ENCODE measurements at regions not wholly inside any gene's neighbourhood (a gene's known extent, or its start where the extent isn't known, plus 50 kb on each side); places are given as distances from the start of the nearest gene placed in this dataset.

DNA sequence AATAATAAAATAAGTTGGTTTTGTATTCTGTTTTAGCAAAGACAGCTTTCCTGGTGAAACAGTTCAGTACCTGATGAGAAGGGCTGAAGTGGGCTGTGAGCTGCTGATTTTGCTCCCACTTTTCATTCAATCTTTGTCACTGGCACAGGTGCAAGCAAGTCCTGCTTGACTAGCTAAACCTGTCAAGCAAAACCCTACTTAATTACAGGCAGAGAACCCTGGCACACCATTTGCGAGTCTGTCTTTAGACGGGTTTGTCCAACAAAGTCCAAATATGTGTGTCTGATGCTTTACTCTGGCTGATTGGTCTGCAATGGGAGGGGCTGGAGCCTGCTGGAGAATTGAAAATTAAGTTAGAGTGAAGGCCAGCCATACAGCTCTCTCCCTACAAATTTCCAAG is 267.2 kb downstream of the EPHA4 start:
- peaks cover 0 to under 1% (median 0%) of the 10 kb centered on the region in 5 donors for H3K4me1 ChIP-seq (ENCODE audit: control insufficient read depth in 5 of 5, insufficient read depth in 5 of 5, low read length in 5 of 5)
- H3K9ac ChIP-seq (ENCODE audit: insufficient read depth in 1 of 2, low read length in 2 of 2) = no peak overlapping the region
- WGBS, 2 donors = 67 to 92% methylated on average over 2 of the region's 2 CpGs
- TF ChIP-seq, protein P1, sequence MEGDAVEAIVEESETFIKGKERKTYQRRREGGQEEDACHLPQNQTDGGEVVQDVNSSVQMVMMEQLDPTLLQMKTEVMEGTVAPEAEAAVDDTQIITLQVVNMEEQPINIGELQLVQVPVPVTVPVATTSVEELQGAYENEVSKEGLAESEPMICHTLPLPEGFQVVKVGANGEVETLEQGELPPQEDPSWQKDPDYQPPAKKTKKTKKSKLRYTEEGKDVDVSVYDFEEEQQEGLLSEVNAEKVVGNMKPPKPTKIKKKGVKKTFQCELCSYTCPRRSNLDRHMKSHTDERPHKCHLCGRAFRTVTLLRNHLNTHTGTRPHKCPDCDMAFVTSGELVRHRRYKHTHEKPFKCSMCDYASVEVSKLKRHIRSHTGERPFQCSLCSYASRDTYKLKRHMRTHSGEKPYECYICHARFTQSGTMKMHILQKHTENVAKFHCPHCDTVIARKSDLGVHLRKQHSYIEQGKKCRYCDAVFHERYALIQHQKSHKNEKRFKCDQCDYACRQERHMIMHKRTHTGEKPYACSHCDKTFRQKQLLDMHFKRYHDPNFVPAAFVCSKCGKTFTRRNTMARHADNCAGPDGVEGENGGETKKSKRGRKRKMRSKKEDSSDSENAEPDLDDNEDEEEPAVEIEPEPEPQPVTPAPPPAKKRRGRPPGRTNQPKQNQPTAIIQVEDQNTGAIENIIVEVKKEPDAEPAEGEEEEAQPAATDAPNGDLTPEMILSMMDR (IDR thresholded peaks at IDR 0.05; ENCODE audit: control extremely low read depth, extremely low read depth) = no peak
- no peak overlapping the region for H3K27ac ChIP-seq (ENCODE audit: low read depth in 1 of 2, low read length in 1 of 2)
- DNase-seq (peak; percentile 25 to 67 (median 43)), ATAC-seq (ENCODE audit: insufficient read depth, low FRiP score) (no peak)
- H3K36me3 ChIP-seq (ENCODE audit: control insufficient read depth in 4 of 4, insufficient read depth in 4 of 4, low read length in 4 of 4) = no peaks in the 10 kb centered on the region
- no peak overlapping the region for H3K4me3 ChIP-seq
- no peaks in the 10 kb centered on the region for H3K27me3 ChIP-seq (ENCODE audit: control insufficient read depth in 3 of 3, insufficient read depth in 3 of 3, low read length in 2 of 3)
- H3K9me3 ChIP-seq (ENCODE audit: control insufficient read depth in 4 of 4, insufficient read depth in 3 of 4, low read length in 3 of 4) = no peaks in the 10 kb centered on the region

DNA sequence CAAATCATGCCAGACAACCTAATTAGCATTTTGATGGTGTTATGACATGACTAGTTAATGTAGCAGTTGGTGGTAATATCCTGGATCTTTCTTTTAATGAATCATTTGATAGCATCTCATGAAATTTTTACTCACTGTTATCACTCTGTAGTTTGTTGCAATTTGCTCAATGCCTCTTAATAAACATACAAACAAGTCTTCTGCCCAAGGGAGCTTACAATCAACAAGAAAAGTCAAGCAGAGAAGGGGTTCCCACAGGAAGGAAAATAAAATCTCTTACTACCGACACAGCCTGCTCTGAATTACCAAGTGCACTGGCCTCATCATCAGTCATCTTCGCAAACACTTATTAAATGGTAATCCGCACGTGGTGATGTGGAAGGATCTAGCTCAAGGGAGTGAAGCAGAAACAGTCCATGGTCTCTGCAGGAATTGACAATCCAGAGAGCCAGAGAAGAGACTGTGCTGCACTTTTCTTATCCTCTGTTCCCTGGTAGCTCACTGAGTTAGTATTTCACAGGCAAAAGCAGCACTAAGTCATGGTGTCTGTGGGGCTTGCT is 263.5 kb downstream of the EPHA4 start:
- H3K27me3 ChIP-seq (ENCODE audit: control insufficient read depth in 3 of 3, insufficient read depth in 3 of 3, low read length in 2 of 3) = no peaks in the 10 kb centered on the region
- no peaks in the 10 kb centered on the region for H3K9me3 ChIP-seq (ENCODE audit: control insufficient read depth in 4 of 4, insufficient read depth in 3 of 4, low read length in 3 of 4)
- ATAC-seq (ENCODE audit: insufficient read depth, low FRiP score) (no peak), DNase-seq (no peak)
- WGBS, 2 donors = 88 to 91% methylated on average over 4 of the region's 4 CpGs
- H3K27ac ChIP-seq (ENCODE audit: low read depth in 1 of 2, low read length in 1 of 2) = no peak overlapping the region
- no peaks in the 10 kb centered on the region for H3K36me3 ChIP-seq (ENCODE audit: control insufficient read depth in 4 of 4, insufficient read depth in 4 of 4, low read length in 4 of 4)
- TF ChIP-seq, protein P1 (IDR thresholded peaks at IDR 0.05; ENCODE audit: control extremely low read depth, extremely low read depth) = no peak
- H3K4me3 ChIP-seq = no peak overlapping the region
- H3K9ac ChIP-seq (ENCODE audit: insufficient read depth in 1 of 2, low read length in 2 of 2) = no peak overlapping the region
- H3K4me1 ChIP-seq (ENCODE audit: control insufficient read depth in 5 of 5, insufficient read depth in 5 of 5, low read length in 5 of 5) = peaks cover 0 to 5% (median 0%) of the 10 kb centered on the region in 5 donors

DNA sequence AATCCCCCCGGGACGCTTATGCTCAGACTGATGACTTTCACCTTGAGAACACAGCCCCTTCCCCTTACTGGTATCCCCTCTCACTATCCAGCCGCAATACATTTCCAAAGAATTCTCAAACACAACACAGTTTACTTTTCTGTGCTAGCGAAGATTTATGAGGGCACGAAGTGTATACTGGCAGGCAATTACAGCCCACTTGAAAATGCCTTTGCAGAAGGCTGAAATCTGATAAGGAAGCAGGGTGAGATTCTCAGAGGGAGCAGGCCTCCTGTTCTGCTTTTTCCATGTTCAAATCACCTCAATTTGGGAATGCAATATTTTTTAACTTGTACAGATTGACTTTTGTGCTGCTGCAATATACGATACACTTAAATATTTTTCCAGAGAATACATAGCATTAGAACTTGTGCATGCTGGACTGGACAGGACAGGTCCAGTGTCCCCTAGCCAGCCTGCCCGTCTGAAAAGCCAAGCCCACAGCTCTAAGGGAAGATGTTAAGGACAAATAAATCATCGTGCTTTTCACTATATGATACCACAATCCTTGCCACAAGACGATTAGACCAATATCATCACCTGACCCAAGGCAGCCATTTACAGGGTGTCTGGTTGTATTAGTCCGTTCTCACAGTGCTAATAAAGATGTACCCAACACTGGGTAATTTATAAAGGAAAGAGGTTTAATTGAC is 262.1 kb downstream of the EPHA4 start:
- no peak overlapping the region for H3K9ac ChIP-seq (ENCODE audit: insufficient read depth in 1 of 2, low read length in 2 of 2)
- DNase-seq = peak in 2 of 3 donors; percentile 15 to 60
- TF ChIP-seq, protein P1 (IDR thresholded peaks at IDR 0.05; ENCODE audit: control extremely low read depth, extremely low read depth) = no peak
- H3K27me3 ChIP-seq (ENCODE audit: control insufficient read depth in 3 of 3, insufficient read depth in 3 of 3, low read length in 2 of 3) = no peaks in the 10 kb centered on the region
- no peak overlapping the region for H3K27ac ChIP-seq (ENCODE audit: low read depth in 1 of 2, low read length in 1 of 2)
- H3K36me3 ChIP-seq (ENCODE audit: control insufficient read depth in 4 of 4, insufficient read depth in 4 of 4, low read length in 4 of 4) = no peaks in the 10 kb centered on the region
- H3K4me3 ChIP-seq = no peak overlapping the region
- WGBS, 2 donors = 68 to 76% methylated on average over 10 of the region's 10 CpGs
- H3K4me1 ChIP-seq (ENCODE audit: control insufficient read depth in 5 of 5, insufficient read depth in 5 of 5, low read length in 5 of 5) = peaks cover 0 to 5% (median 0%) of the 10 kb centered on the region in 5 donors
- no peak for ATAC-seq (ENCODE audit: insufficient read depth, low FRiP score)
- no peaks in the 10 kb centered on the region for H3K9me3 ChIP-seq (ENCODE audit: control insufficient read depth in 4 of 4, insufficient read depth in 3 of 4, low read length in 3 of 4)

Data from lung (tissue), 11 donors.